ENCODE measurements at regions not wholly inside any gene's neighbourhood (a gene's known extent, or its start where the extent isn't known, plus 50 kb on each side); places are given as distances from the start of the nearest gene placed in this dataset.

DNA sequence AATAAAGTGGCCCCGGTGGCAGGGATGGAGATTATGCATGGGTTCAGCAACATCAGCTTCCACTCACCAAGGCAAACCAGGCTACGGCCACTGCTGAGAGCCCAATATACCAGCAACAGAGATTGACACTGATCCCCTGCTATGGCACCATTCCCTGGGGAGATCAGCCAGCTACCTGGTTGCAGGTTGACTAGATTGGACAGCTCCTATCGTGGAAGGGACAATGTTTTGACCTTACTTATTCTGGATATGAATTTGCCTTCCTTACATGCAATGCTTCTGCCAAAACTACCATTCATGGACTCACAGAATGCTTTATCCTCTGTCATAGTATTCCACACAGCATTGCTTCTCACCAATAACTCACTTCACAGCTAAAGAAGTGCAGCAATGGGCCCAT, 174.8 kb upstream of the TNFAIP3 start:
- no TSS peak for BruUV-seq (replicated peaks)
- no peak for DNase-seq
- intact Hi-C loops (cut with micrococcal nuclease) = no loop called here
- H3F3A ChIP-seq (ENCODE audit: low read length, unreplicated experiment) = no peaks in the 10 kb centered on the region
- H3K36me3 ChIP-seq (ENCODE audit: low read depth, low read length) = no peaks in the 10 kb centered on the region
- no peak overlapping the region for H3K4me2 ChIP-seq (ENCODE audit: low read length)
- CTCF ChIA-PET = no interaction called here
- POLR2A ChIA-PET (ENCODE audit: unreplicated experiment) = no interaction called here
- H3K79me2 ChIP-seq (ENCODE audit: low read length) = no peaks in the 10 kb centered on the region
- TF ChIP-seq EZH2 (IDR thresholded peaks at IDR 0.05; ENCODE audit: low read length, unreplicated experiment) (no peak), EZH2phosphoT487 (IDR thresholded peaks at IDR 0.05; ENCODE audit: borderline replicate concordance, low read length) (no peak)
- TF ChIP-seq, protein P1, sequence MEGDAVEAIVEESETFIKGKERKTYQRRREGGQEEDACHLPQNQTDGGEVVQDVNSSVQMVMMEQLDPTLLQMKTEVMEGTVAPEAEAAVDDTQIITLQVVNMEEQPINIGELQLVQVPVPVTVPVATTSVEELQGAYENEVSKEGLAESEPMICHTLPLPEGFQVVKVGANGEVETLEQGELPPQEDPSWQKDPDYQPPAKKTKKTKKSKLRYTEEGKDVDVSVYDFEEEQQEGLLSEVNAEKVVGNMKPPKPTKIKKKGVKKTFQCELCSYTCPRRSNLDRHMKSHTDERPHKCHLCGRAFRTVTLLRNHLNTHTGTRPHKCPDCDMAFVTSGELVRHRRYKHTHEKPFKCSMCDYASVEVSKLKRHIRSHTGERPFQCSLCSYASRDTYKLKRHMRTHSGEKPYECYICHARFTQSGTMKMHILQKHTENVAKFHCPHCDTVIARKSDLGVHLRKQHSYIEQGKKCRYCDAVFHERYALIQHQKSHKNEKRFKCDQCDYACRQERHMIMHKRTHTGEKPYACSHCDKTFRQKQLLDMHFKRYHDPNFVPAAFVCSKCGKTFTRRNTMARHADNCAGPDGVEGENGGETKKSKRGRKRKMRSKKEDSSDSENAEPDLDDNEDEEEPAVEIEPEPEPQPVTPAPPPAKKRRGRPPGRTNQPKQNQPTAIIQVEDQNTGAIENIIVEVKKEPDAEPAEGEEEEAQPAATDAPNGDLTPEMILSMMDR (conservative IDR thresholded peaks at IDR 0.05; ENCODE audit: low read depth, low read length) = no peak
- no peaks in the 10 kb centered on the region for H3K4me1 ChIP-seq (ENCODE audit: insufficient read depth, low read length)
- no peaks in the 10 kb centered on the region for H3K27me3 ChIP-seq (ENCODE audit: low read length)
- H4K20me1 ChIP-seq (ENCODE audit: low read length) = no peaks in the 10 kb centered on the region
- H3K9me2 ChIP-seq (replicated peaks; ENCODE audit: low read length) = no peaks in the 10 kb centered on the region
- H3K4me3 ChIP-seq (ENCODE audit: low read length) = no peak overlapping the region
- no peak overlapping the region for H3K9ac ChIP-seq (ENCODE audit: low read length)
- ATAC-seq = no peak
- H2AFZ ChIP-seq (ENCODE audit: low read length) = no peak overlapping the region
- H3K27ac ChIP-seq (ENCODE audit: low read length) = no peak overlapping the region
- H3K9me3 ChIP-seq (ENCODE audit: low read length) = no peaks in the 10 kb centered on the region

DNA sequence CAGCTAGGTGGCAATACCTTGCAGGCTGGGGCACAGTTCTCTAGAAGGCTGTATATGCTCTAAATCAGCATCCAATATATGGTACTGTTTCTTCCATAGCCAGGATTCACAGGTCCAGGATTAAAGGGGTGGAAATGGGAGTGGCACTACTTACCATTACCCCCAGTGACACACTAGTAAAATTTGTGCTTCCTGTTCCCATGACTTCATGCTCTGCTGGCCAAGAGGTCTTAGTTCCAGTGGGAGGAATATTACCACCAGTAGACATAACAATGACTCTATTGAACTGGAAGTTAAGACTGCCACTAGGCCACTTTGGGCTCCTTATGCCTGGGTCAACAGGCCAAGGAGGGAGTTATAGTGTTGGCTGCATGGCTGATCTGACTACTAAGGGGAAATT, 174.3 kb upstream of the TNFAIP3 start:
- Histone ChIP-seq H3K36me3 (ENCODE audit: low read depth, low read length) (no peaks in the 10 kb centered on the region), H3K4me3 (ENCODE audit: low read length) (no peak overlapping the region), H3F3A (ENCODE audit: low read length, unreplicated experiment) (no peaks in the 10 kb centered on the region), H3K9me2 (replicated peaks; ENCODE audit: low read length) (no peaks in the 10 kb centered on the region), H3K9ac (ENCODE audit: low read length) (no peak overlapping the region), H3K4me2 (ENCODE audit: low read length) (no peak overlapping the region), H3K9me3 (ENCODE audit: low read length) (no peaks in the 10 kb centered on the region), H3K27ac (ENCODE audit: low read length) (no peak overlapping the region), H3K27me3 (ENCODE audit: low read length) (no peaks in the 10 kb centered on the region), H3K79me2 (ENCODE audit: low read length) (no peaks in the 10 kb centered on the region), H4K20me1 (ENCODE audit: low read length) (no peaks in the 10 kb centered on the region), H3K4me1 (ENCODE audit: insufficient read depth, low read length) (no peaks in the 10 kb centered on the region), H2AFZ (ENCODE audit: low read length) (no peak overlapping the region)
- DNase-seq (peak; percentile 21), ATAC-seq (no peak)
- POLR2A ChIA-PET (ENCODE audit: unreplicated experiment) = no interaction called here
- CTCF ChIA-PET = no interaction called here
- BruUV-seq (replicated peaks) = no TSS peak
- TF ChIP-seq EZH2 (IDR thresholded peaks at IDR 0.05; ENCODE audit: low read length, unreplicated experiment) (no peak), EZH2phosphoT487 (IDR thresholded peaks at IDR 0.05; ENCODE audit: borderline replicate concordance, low read length) (no peak)
- TF ChIP-seq, protein P1 (conservative IDR thresholded peaks at IDR 0.05; ENCODE audit: low read depth, low read length) = no peak
- intact Hi-C loops (cut with micrococcal nuclease) = no loop called here

DNA sequence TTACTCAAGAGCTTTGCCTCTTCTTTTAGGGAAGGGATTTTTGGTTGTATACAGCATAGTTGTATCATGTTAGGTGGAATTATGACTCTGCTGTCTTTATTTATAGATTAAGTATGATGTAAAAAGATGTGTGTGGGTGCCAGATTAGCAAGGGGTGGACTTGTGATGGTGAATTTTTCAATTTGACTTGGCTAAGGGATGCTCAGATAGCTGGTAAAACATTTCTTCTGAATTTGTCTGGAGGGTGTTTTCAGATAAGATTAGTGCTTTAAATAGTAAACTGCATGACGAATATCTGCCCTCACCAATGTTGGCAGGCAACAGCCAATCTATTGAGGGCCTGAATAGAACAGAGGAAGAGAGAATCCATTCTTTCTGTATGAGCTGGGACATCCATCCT, 173.3 kb upstream of the TNFAIP3 start:
- TF ChIP-seq EZH2 (IDR thresholded peaks at IDR 0.05; ENCODE audit: low read length, unreplicated experiment) (no peak), EZH2phosphoT487 (IDR thresholded peaks at IDR 0.05; ENCODE audit: borderline replicate concordance, low read length) (no peak)
- TF ChIP-seq, protein P1 (conservative IDR thresholded peaks at IDR 0.05; ENCODE audit: low read depth, low read length) = no peak
- no peaks in the 10 kb centered on the region for H3K9me2 ChIP-seq (replicated peaks; ENCODE audit: low read length)
- H3K9ac ChIP-seq (ENCODE audit: low read length) = no peak overlapping the region
- no peak overlapping the region for H3K4me3 ChIP-seq (ENCODE audit: low read length)
- no peaks in the 10 kb centered on the region for H4K20me1 ChIP-seq (ENCODE audit: low read length)
- H3K79me2 ChIP-seq (ENCODE audit: low read length) = no peaks in the 10 kb centered on the region
- no peak overlapping the region for H3K27ac ChIP-seq (ENCODE audit: low read length)
- intact Hi-C loops (cut with micrococcal nuclease) = no loop called here
- H3K9me3 ChIP-seq (ENCODE audit: low read length) = no peaks in the 10 kb centered on the region
- ATAC-seq (no peak), DNase-seq (no peak)
- H3K4me1 ChIP-seq (ENCODE audit: insufficient read depth, low read length) = 0 out of 2 replicates have a peak, but pooled peaks cover under 1% of the 10 kb centered on the region
- H3K36me3 ChIP-seq (ENCODE audit: low read depth, low read length) = no peaks in the 10 kb centered on the region
- H2AFZ ChIP-seq (ENCODE audit: low read length) = no peak overlapping the region
- no peaks in the 10 kb centered on the region for H3K27me3 ChIP-seq (ENCODE audit: low read length)
- H3F3A ChIP-seq (ENCODE audit: low read length, unreplicated experiment) = no peaks in the 10 kb centered on the region
- H3K4me2 ChIP-seq (ENCODE audit: low read length) = no peak overlapping the region
- ChIA-PET CTCF (no interaction called here), POLR2A (ENCODE audit: unreplicated experiment) (no interaction called here)
- no TSS peak for BruUV-seq (replicated peaks)

Measured in PC-3 (cell line).